H1 (cell line): ENCODE measurements at regions not wholly inside any gene's neighbourhood (a gene's known extent, or its start where the extent isn't known, plus 50 kb on each side); places are given as distances from the start of the nearest gene placed in this dataset.

Experiments used
- POLR2AphosphoS5 ChIP-seq: IDR thresholded peaks from 2 replicates; pipeline ENCODE4 v1.6.1; 2011; ENCODE audit warnings: low read depth, low read length
- RXRA ChIP-seq: IDR thresholded peaks from 2 replicates; pipeline ENCODE4 v1.6.1; 2011; ENCODE audit warnings: low read depth, mild to moderate bottlenecking, low read length, moderate library complexity; ENCODE audit not compliant: insufficient read depth

GRCh38 chr2:228312172-228312571 is 130.7 kb upstream of the SPHKAP start (continued):
- TF ChIP-seq RXRA (no peak), POLR2AphosphoS5 (no peak)
- TF ChIP-seq, all 59 proteins: peak for 0
